ENCODE measurements at regions not wholly inside any gene's neighbourhood (a gene's known extent, or its start where the extent isn't known, plus 50 kb on each side); places are given as distances from the start of the nearest gene placed in this dataset.
"Not testable (repeated sequence)": the region's sequence is repeated elsewhere in the genome, so short reads cannot be mapped to it uniquely, and the experiment has no call there.

DNA sequence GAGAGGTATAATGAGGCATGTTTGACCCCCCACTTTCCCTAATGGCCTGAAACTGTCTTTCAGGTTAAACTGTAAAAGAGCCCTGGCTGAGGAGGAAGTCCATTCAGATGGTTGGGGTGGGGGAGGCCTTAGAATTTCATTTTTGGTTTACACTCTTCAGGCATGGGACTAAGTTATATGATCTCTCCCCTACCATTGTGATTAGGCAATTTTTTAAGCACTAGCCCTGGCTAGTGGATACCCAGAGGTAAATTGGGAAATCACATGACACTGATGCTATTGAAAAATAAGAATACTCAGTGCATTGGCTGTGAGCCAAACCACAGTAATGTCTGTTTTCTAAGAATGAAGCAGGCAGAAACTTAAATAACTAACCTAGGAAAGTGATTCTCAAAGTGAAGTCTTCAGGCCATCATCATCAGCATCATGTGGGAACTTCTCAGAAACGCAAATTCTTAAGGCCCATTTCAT, 149.7 kb downstream of the RRAGB start:
- H3K4me3 ChIP-seq (ENCODE audit: low read depth, low read length): no peak overlapping the region
- TF ChIP-seq, protein P1, sequence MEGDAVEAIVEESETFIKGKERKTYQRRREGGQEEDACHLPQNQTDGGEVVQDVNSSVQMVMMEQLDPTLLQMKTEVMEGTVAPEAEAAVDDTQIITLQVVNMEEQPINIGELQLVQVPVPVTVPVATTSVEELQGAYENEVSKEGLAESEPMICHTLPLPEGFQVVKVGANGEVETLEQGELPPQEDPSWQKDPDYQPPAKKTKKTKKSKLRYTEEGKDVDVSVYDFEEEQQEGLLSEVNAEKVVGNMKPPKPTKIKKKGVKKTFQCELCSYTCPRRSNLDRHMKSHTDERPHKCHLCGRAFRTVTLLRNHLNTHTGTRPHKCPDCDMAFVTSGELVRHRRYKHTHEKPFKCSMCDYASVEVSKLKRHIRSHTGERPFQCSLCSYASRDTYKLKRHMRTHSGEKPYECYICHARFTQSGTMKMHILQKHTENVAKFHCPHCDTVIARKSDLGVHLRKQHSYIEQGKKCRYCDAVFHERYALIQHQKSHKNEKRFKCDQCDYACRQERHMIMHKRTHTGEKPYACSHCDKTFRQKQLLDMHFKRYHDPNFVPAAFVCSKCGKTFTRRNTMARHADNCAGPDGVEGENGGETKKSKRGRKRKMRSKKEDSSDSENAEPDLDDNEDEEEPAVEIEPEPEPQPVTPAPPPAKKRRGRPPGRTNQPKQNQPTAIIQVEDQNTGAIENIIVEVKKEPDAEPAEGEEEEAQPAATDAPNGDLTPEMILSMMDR (IDR thresholded peaks at IDR 0.05; ENCODE audit: insufficient read depth, low read length): no peak
- DNase-seq (ENCODE audit: low read depth): peak; percentile 36

DNA sequence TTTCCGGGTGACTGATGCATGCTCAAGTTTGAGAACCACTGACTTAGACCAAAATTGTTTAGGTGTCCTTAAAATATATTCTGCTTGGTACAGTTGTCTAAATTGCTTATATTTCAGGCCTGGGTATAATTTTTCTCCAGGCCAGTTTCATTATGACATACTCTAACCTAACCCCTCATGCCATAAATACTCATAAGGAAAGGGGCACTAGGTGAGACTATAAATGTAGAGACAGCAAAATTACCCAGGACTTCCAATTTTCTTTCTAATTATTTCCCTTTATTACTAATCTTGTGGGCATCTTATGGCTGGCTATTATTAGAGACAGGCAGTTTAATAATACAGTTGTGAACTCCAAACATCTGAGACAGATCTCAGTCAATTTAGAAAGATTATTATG, 150.2 kb downstream of the RRAGB start:
- TF ChIP-seq, protein P1 (IDR thresholded peaks at IDR 0.05; ENCODE audit: insufficient read depth, low read length): no peak
- no peak for DNase-seq (ENCODE audit: low read depth)
- H3K4me3 ChIP-seq (ENCODE audit: low read depth, low read length): no peak overlapping the region

DNA sequence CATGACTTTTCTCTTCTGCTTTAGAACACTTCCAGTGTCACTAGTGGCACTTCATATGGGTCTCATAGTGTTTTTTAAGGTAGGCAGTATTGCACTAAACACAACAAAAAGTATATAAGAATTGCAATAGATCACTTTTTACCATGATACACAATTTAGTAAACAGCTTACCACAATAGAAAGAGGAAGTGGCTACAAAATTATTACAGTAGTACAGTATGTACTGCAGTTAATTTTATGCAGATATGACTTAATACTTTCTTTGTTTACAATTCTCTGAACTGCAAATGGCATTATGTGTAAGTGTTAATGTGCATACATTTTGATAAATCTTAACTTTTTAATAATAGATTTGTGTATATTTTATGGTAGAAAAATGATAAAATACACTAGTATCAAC, 157.3 kb downstream of the RRAGB start:
- TF ChIP-seq, protein P1 (IDR thresholded peaks at IDR 0.05; ENCODE audit: insufficient read depth, low read length): no peak
- H3K4me3 ChIP-seq (ENCODE audit: low read depth, low read length): no peak overlapping the region
- no peak for DNase-seq (ENCODE audit: low read depth)

DNA sequence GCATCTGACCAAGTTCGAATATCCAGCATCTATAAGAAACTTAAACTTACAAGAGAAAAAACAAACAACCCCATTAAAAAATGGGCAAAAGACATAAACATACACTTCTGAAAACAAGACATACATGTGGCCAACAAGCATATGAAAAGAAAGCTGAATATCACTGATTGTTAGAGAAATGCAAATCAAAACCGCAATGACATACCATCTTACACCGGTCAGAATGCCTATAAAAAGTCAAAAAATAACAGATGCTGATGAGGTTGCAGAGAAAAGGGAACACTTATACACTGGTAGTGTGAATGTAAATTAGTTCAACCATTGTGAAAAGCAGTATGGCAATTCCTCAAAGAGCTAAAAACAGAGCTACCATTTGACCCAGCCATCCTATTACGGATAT, 166.0 kb downstream of the RRAGB start:
- not testable (repeated sequence) for DNase-seq (ENCODE audit: low read depth); H3K4me3 ChIP-seq (ENCODE audit: low read depth, low read length)

DNA sequence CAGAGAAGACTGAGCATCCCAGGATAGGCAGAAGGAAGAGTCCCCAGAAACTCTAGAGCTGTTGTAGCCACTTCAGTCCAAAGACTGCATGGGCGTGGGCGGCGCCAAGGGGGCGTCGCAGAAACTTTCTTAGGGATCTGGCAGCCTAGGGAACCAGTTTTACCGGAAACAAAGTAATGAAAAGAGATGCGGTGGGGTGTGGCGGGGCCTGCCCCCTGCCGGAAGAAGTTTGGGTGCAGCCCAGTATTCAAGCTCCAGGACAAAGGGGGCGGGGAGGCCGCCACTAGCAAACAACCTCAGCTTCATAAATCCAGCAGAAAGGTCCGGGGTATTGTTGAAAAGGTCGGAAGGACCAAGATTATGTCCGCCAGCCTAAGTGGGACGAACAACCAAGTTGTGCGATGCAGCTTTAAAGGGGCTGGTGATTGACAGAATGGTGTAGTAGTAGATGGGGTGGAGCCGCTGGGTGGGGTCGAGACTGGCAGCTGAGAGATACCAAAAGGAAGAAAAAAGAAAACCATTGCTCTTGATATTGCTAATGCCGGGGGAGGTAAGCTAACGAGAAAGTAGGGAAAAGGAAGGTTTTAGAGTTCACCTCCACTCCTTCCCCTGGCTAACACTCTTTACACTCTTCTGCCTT, 190.5 kb downstream of the RRAGB start:
- TF ChIP-seq, protein P1 (IDR thresholded peaks at IDR 0.05; ENCODE audit: insufficient read depth, low read length): no peak
- DNase-seq (ENCODE audit: low read depth): no peak
- peak overlapping the region; percentile 55 for H3K4me3 ChIP-seq (ENCODE audit: low read depth, low read length)

DNA sequence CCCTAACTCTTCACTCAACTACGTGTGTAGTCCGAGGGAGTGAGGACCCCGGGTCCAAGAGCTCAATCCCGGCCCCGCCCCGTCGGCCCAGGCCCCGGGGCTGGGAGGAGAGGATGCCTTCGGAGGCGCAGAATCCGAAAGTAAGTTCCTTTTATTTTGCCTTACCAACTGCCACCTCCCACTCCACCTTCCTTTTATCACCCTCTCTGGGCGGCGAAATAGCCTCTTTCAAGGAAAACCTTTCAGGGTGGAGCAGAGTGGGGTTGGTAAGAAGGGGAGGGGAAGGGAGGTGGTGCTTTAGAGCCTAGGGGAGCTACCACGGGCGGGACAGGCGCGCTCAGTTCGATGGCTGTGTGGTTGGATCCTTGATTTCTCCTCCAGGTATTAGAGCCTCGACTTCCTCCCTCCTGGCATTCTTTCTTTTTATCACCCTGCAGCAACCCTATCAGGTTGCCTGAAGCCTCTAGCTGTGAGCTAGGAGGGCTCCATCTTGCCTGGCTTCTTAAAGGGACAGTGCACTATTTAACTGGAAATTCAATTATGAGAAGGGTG, 191.2 kb downstream of the RRAGB start:
- DNase-seq (ENCODE audit: low read depth): no peak
- TF ChIP-seq, protein P1 (IDR thresholded peaks at IDR 0.05; ENCODE audit: insufficient read depth, low read length): no peak
- peak overlapping the region; percentile 55 for H3K4me3 ChIP-seq (ENCODE audit: low read depth, low read length)

DNA sequence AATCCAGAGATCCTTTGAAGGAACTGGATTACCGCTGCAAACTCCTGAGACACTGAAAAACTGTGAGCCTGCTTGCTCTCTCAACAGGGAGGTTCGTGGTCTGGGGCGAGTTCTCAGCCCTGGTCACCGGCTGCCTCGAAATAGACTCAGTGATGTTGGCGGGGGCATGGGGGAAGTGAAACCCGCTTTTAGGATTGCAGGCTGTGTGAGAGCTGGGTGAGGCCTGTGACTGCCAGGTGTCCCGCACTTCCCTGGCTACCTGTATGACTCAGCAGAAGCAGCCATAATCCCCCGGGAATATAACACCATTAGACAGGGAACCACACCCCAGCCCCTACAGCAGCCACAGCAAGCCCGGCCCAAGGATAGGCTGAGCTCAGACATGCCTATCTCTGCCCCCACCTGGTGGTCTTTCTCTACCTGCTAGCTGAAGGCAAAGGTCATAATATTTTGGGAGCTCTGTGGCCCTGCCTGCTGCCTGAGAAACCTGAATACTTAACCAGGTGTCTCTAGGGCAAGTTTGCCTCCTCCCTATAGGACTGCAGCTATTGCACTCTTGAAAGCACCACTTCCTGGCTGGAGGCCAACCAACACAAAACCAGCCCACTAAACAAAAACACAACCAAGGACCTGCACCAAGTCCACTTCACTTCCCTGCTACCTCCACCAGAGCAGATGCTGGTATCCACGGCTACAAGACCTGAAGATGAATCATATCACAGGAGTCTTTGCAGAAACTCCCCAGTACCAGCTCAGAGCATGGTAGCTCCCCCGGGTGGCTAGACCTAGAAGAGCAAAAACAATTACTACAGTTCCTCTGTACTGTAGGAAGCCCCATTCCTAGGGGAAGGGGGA, 202.0 kb downstream of the RRAGB start:
- TF ChIP-seq, protein P1 (IDR thresholded peaks at IDR 0.05; ENCODE audit: insufficient read depth, low read length): no peak
- DNase-seq (ENCODE audit: low read depth): no peak
- H3K4me3 ChIP-seq (ENCODE audit: low read depth, low read length): no peak overlapping the region

All from fibroblast of the aortic adventitia (primary cell).